HCT116 (cell line): ENCODE measurements at regions not wholly inside any gene's neighbourhood (a gene's known extent, or its start where the extent isn't known, plus 50 kb on each side); places are given as distances from the start of the nearest gene placed in this dataset.

Source experiments
- ATF3 ChIP-seq: IDR thresholded peaks from 2 replicates; pipeline ENCODE4 v1.6.1; 2012
- CEBPB ChIP-seq: IDR thresholded peaks from 2 replicates; pipeline ENCODE4 v1.6.1; 2012; ENCODE audit warnings: low read depth
- CTCF ChIP-seq, 3 experiments: fragments of 200-600 bp in 1 of 3; sonication (generic) in 1 of 3; IDR thresholded peaks in 2 of 3; conservative IDR thresholded peaks in 1 of 3; 2 replicates each; pipeline ENCODE4 v1.5.1; 2012 to 2017; ENCODE audit warnings: low read depth in 2 of 3, low read length in 2 of 3, antibody characterized with exemption in 1 of 3, borderline replicate concordance in 1 of 3, control low read depth in 1 of 3, mild to moderate bottlenecking in 1 of 3, mixed read lengths in 1 of 3, mixed run types in 1 of 3, moderate library complexity in 1 of 3; ENCODE audit not compliant: insufficient read depth in 1 of 3
- EGR1 ChIP-seq: IDR thresholded peaks from 2 replicates; pipeline ENCODE4 v1.6.1; 2012; ENCODE audit warnings: low read depth
- ELF1 ChIP-seq: IDR thresholded peaks from 2 replicates; pipeline ENCODE4 v1.6.1; 2012; ENCODE audit warnings: low read depth, borderline replicate concordance
- FOSL1 ChIP-seq: IDR thresholded peaks from 2 replicates; pipeline ENCODE4 v1.6.1; 2012; ENCODE audit warnings: low read depth
- POLR2A ChIP-seq: IDR thresholded peaks from 2 replicates; pipeline ENCODE4 v1.7.0; 2011; ENCODE audit warnings: borderline replicate concordance; ENCODE audit not compliant: insufficient read depth, insufficient read length; ENCODE audit errors: extremely low read depth
- POLR2AphosphoS5 ChIP-seq: IDR thresholded peaks from 2 replicates; pipeline ENCODE4 v1.6.1; 2011; ENCODE audit warnings: mild to moderate bottlenecking, low read depth, low read length, moderate library complexity
- RAD21 ChIP-seq: IDR thresholded peaks from 2 replicates; pipeline ENCODE4 v1.6.1; 2012; ENCODE audit warnings: low read depth, mild to moderate bottlenecking
- REST ChIP-seq: IDR thresholded peaks from 2 replicates; pipeline ENCODE4 v1.6.1; 2012; ENCODE audit warnings: low read depth
- SRF ChIP-seq: IDR thresholded peaks from 2 replicates; pipeline ENCODE4 v1.6.1; 2012; ENCODE audit warnings: low read depth
- ZNF274 ChIP-seq: fragments of 200-500 bp; sonication (Bioruptor generic); IDR thresholded peaks from 2 replicates; pipeline ENCODE4 v1.6.1; 2014; ENCODE audit warnings: mild to moderate bottlenecking, low read depth, low read length, inconsistent platforms

- TF ChIP-seq FOSL1 (peak; percentile 35; the same call in 1 of the 2 replicates), CTCF (IDR thresholded peaks at IDR 0.05 in 2 of 3, conservative IDR thresholded peaks at IDR 0.05 in 1 of 3; ENCODE audit: borderline replicate concordance in 1 of 3, insufficient read depth in 1 of 3, low read depth in 2 of 3, low read length in 2 of 3) (peak; percentile 80 to 89 (median 83)), ATF3 (no peak), POLR2A (no peak), RAD21 (peak; percentile 82), POLR2AphosphoS5 (no peak; the same call in 1 of the 2 replicates), ZNF274 (no peak), EGR1 (no peak), SRF (no peak), CEBPB (no peak), REST (no peak), ELF1 (no peak)
Observed at GRCh38 chr1:115545791-115546733, 95.7 kb upstream of the VANGL1 start.
